Neural cell (in vitro differentiated cells): ENCODE measurements at regions not wholly inside any gene's neighbourhood (a gene's known extent, or its start where the extent isn't known, plus 50 kb on each side); places are given as distances from the start of the nearest gene placed in this dataset.

Experiments used
- H2AFZ ChIP-seq: fragments of 200-600, 300-800 bp; sonication (generic), shearing (Covaris generic); 2 replicates; pipeline ENCODE4 v1.6.0; 2014; ENCODE audit warnings: low read depth, mild to moderate bottlenecking, antibody characterized with exemption, low read length, moderate library complexity
- H3F3A ChIP-seq: fragments of 200-600 bp; shearing (Covaris generic); 2 replicates; pipeline ENCODE4 v1.6.1; 2016; ENCODE audit warnings: mild to moderate bottlenecking, moderate library complexity, mixed read lengths, antibody characterized with exemption, low read length; ENCODE audit not compliant: insufficient read depth, poor library complexity, severe bottlenecking
- H3K27ac ChIP-seq: fragments of 200-600, 300-800 bp; sonication (generic), shearing (Covaris generic); 2 replicates; pipeline ENCODE4 v1.5.1; 2014; ENCODE audit warnings: mild to moderate bottlenecking, low read length, moderate library complexity
- H3K27me3 ChIP-seq: fragments of 300-800, 200-600 bp; sonication (generic), shearing (Covaris generic); 2 replicates; pipeline ENCODE4 v1.6.0; 2014; ENCODE audit warnings: mild to moderate bottlenecking, low read depth, low read length, moderate library complexity; ENCODE audit not compliant: insufficient read depth
- H3K36me3 ChIP-seq: fragments of 300-800, 200-600 bp; sonication (generic), shearing (Covaris generic); 2 replicates; pipeline ENCODE4 v1.5.1; 2014; ENCODE audit warnings: mild to moderate bottlenecking, antibody characterized with exemption, low read length, moderate library complexity; ENCODE audit not compliant: insufficient read depth
- H3K4me2 ChIP-seq: fragments of 300-800, 200-600 bp; sonication (generic), shearing (Covaris generic); 2 replicates; pipeline ENCODE4 v1.6.0; 2014; ENCODE audit warnings: mild to moderate bottlenecking, low read length
- H3K4me3 ChIP-seq: fragments of 300-800, 200-600 bp; sonication (generic), shearing (Covaris generic); 2 replicates; pipeline ENCODE4 v1.5.1; 2014; ENCODE audit warnings: mild to moderate bottlenecking, low read length, moderate library complexity
- H3K79me2 ChIP-seq: fragments of 200-600 bp; shearing (Covaris generic); replicated peaks from 2 replicates; pipeline ENCODE4 v1.6.0; 2014; ENCODE audit warnings: mild to moderate bottlenecking, low read length, moderate library complexity; ENCODE audit not compliant: insufficient read depth
- H3K9ac ChIP-seq: fragments of 300-800, 200-600 bp; sonication (generic), shearing (Covaris generic); 2 replicates; pipeline ENCODE4 v1.6.1; 2016; ENCODE audit warnings: mild to moderate bottlenecking, low read length, mixed read lengths
- H3K9me2 ChIP-seq: fragments of 200-600 bp; shearing (Covaris generic); 2 replicates; pipeline ENCODE4 v1.6.1; 2016; ENCODE audit warnings: mild to moderate bottlenecking, low read length, mixed read lengths; ENCODE audit not compliant: insufficient read depth
- H3K9me3 ChIP-seq: fragments of 200-600, 300-800 bp; sonication (generic), shearing (Covaris generic); 2 replicates; pipeline ENCODE4 v1.6.1; 2016; ENCODE audit warnings: mild to moderate bottlenecking, mixed run types, low read length, moderate library complexity, mixed read lengths
- H4K20me1 ChIP-seq: fragments of 200-600 bp; shearing (Covaris generic); 2 replicates; pipeline ENCODE4 v1.6.1; 2016; ENCODE audit warnings: mild to moderate bottlenecking, mixed run types; ENCODE audit not compliant: insufficient read depth
- CTCF ChIP-seq: fragments of 450-650 bp; IDR thresholded peaks from 2 replicates; pipeline ENCODE4 v1.5.1; 2014; ENCODE audit warnings: antibody characterized with exemption, mild to moderate bottlenecking, moderate library complexity; ENCODE audit not compliant: poor library complexity, severe bottlenecking
- EP300 ChIP-seq: fragments of 450-650 bp; conservative IDR thresholded peaks from 2 replicates; pipeline ENCODE4 v1.6.1; 2014; ENCODE audit warnings: antibody characterized with exemption, mild to moderate bottlenecking, moderate library complexity; ENCODE audit not compliant: poor library complexity, severe bottlenecking
- EZH2 ChIP-seq: fragments of 200-600, 300-800 bp; shearing (Covaris generic), sonication (generic); IDR thresholded peaks from 2 replicates; pipeline ENCODE4 v1.6.1; 2014; ENCODE audit warnings: antibody characterized with exemption, low read length, borderline replicate concordance, mild to moderate bottlenecking; ENCODE audit not compliant: insufficient read depth, poor library complexity, severe bottlenecking
- MXI1 ChIP-seq: fragments of 450-650 bp; conservative IDR thresholded peaks from 2 replicates; pipeline ENCODE4 v1.6.1; 2014; ENCODE audit warnings: antibody characterized with exemption, mild to moderate bottlenecking; ENCODE audit not compliant: poor library complexity, severe bottlenecking
- POLR2AphosphoS5 ChIP-seq: IDR thresholded peaks from 2 replicates; pipeline ENCODE4 v1.6.1; 2012
- RAD21 ChIP-seq: fragments of 450-650 bp; conservative IDR thresholded peaks from 2 replicates; pipeline ENCODE4 v1.6.1; 2014; ENCODE audit warnings: antibody characterized with exemption, mild to moderate bottlenecking, moderate library complexity
- REST ChIP-seq: IDR thresholded peaks from 2 replicates; pipeline ENCODE4 v1.6.1; 2012; ENCODE audit warnings: borderline replicate concordance
- SMC3 ChIP-seq: fragments of 450-650 bp; conservative IDR thresholded peaks from 2 replicates; pipeline ENCODE4 v1.6.1; 2014; ENCODE audit warnings: antibody characterized with exemption, mild to moderate bottlenecking, moderate library complexity; ENCODE audit not compliant: poor library complexity
- TAF1 ChIP-seq: IDR thresholded peaks from 2 replicates; pipeline ENCODE4 v1.6.1; 2012; ENCODE audit warnings: low read depth

GRCh38 chr17:33444731-33445130, 151.6 kb upstream of the ASIC2 start:
- H3K27me3 ChIP-seq = no peaks in the 10 kb centered on the region
- no peak overlapping the region for H3K4me3 ChIP-seq
- no peaks in the 10 kb centered on the region for H3K9me3 ChIP-seq
- TF ChIP-seq SMC3 = no peak
- TF ChIP-seq CTCF = no peak
- no peak for TF ChIP-seq REST
- no peak for TF ChIP-seq POLR2AphosphoS5
- no peak for TF ChIP-seq TAF1
- TF ChIP-seq RAD21 = no peak
- no peak for TF ChIP-seq MXI1
- no peak for TF ChIP-seq EP300
- TF ChIP-seq EZH2 = no peak
- no peak overlapping the region for H2AFZ ChIP-seq
- no peaks in the 10 kb centered on the region for H3K9me2 ChIP-seq
- no peaks in the 10 kb centered on the region for H3K36me3 ChIP-seq
- no peak overlapping the region for H3K9ac ChIP-seq
- H3K27ac ChIP-seq = no peak overlapping the region
- no peaks in the 10 kb centered on the region for H3F3A ChIP-seq
- H4K20me1 ChIP-seq = no peaks in the 10 kb centered on the region
- no peak overlapping the region for H3K4me2 ChIP-seq
- H3K79me2 ChIP-seq = no peaks in the 10 kb centered on the region

- Histone ChIP-seq H3K27ac (no peak overlapping the region), H3K36me3 (no peaks in the 10 kb centered on the region), H3K27me3 (no peaks in the 10 kb centered on the region), H3K79me2 (no peaks in the 10 kb centered on the region), H3K4me2 (no peak overlapping the region), H3K9me3 (no peaks in the 10 kb centered on the region), H2AFZ (no peak overlapping the region), H3K9ac (no peak overlapping the region), H3F3A (no peaks in the 10 kb centered on the region), H4K20me1 (no peaks in the 10 kb centered on the region), H3K9me2 (no peaks in the 10 kb centered on the region), H3K4me3 (no peak overlapping the region)
- TF ChIP-seq SMC3 = no peak
- TF ChIP-seq EZH2 = no peak
- TF ChIP-seq POLR2AphosphoS5 = no peak
- TF ChIP-seq CTCF = no peak
- no peak for TF ChIP-seq REST
- no peak for TF ChIP-seq TAF1
These were observed 154.0 kb upstream of the ASIC2 start for GRCh38 chr17:33447090-33447489.
